ENCODE measurements at regions not wholly inside any gene's neighbourhood (a gene's known extent, or its start where the extent isn't known, plus 50 kb on each side); places are given as distances from the start of the nearest gene placed in this dataset.

DNA sequence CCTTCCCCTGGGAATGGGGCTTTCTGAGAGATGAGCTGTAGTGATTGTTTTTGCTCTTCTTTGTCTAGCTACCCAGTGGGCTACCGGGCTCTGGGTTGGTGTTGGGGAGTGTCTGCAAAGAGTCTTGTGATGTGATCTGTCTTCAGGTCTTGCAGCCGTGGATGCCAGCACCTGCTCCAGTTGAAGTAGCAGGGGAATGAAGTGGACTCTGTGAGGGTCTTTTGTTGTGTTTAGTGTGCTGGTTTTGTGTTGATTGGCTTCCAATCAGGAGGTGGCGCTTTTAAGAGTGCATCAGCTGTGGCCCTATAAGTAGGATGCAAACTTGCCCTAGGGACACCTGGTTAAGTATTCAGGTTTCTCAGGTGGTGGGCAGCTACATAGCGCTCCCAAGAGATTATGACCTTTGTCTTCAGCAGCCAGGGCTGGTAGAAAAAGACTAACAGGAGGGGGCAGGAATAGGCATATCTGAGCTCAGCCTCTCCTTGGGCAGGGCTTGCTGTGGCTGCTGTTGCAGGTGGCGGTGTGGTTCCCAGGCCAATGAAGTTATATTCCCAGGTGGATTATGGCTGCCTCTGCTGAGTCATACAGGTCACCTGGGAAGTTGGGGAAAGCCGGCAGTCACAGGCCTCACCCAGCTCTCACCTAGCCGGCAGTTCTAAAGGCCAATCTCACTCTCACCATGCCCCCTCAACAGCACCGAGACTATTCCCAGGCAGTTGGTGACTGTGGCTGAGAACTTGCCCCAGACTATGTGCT, 315.7 kb upstream of the C11orf87 start:
- peak overlapping the region; percentile 78; the same call in 1 of the 2 replicates for H3K27ac ChIP-seq (ENCODE audit: low read depth, low read length)
- peak in 1 of 2 experiments; percentile 56 for DNase-seq (ENCODE audit: low read depth in 1 of 2, low spot score in 2 of 2)
- H4K91ac ChIP-seq (replicated peaks; ENCODE audit: insufficient read length, low read length), result peak overlapping the region; percentile 80
- TF ChIP-seq SUZ12 (IDR thresholded peaks at IDR 0.05; ENCODE audit: low read length), result no peak
- peak; percentile 25 to 33; a peak in 1 of 4 replicates for TF ChIP-seq HDAC2 (IDR thresholded peaks at IDR 0.05; ENCODE audit: borderline replicate concordance in 1 of 2, low read depth in 2 of 2, low read length in 2 of 2)
- no peak for TF ChIP-seq SP1 (IDR thresholded peaks at IDR 0.05; ENCODE audit: low read depth, low read length)
- TF ChIP-seq CBX5 (IDR thresholded peaks at IDR 0.05; ENCODE audit: low read depth, low read length), result no peak
- no peak for TF ChIP-seq CEBPB (IDR thresholded peaks at IDR 0.05; ENCODE audit: low read depth, low read length)
- TF ChIP-seq USF2 (IDR thresholded peaks at IDR 0.05; ENCODE audit: low read length), result no peak
- peak in 1 of 2 experiments; percentile 55; a peak in 1 of 3 replicates for TF ChIP-seq POLR2A (IDR thresholded peaks at IDR 0.05; ENCODE audit: control extremely low read depth in 1 of 2, low read depth in 2 of 2, low read length in 2 of 2)
- peak; percentile 52; the same call in 1 of the 2 replicates for TF ChIP-seq MAFK (IDR thresholded peaks at IDR 0.05; ENCODE audit: low read depth, low read length)
- TF ChIP-seq EP300 (IDR thresholded peaks at IDR 0.05; ENCODE audit: borderline replicate concordance in 1 of 2, low read depth in 2 of 2, low read length in 2 of 2), result peak in 1 of 2 experiments; percentile 8; a peak in 1 of 3 replicates
- TF ChIP-seq YY1 (IDR thresholded peaks at IDR 0.05; ENCODE audit: low read depth, low read length), result 0 out of 2 replicates have a peak, but pooled peaks have one; percentile 43

More for the DNA sequence above, 315.7 kb upstream of the C11orf87 start:
- H2AK5ac ChIP-seq (ENCODE audit: low read depth, low read length), result 0 out of 2 replicates have a peak overlapping the region, but pooled peaks have one; percentile 3
- CTCF ChIA-PET (ENCODE audit: partially characterized antibody), result interaction anchor here (0.6 to 1.7 kb wide), 6 partner anchors 10 to 428 kb away, joined by 3 to 8 read pairs (median 4); no protein-coding TSS in a partner anchor
- H3K14ac ChIP-seq (ENCODE audit: insufficient read length), result no peak overlapping the region
- peak; percentile 93 for FAIRE-seq
- H2BK20ac ChIP-seq (ENCODE audit: low read length), result peak overlapping the region; percentile 100
- peak overlapping the region in 1 of 4 experiments; percentile 43; a peak in 2 of 7 replicates for H3K9ac ChIP-seq (replicated peaks in 1 of 4; ENCODE audit: extremely low read depth in 1 of 4, low read depth in 3 of 4, low read length in 3 of 4)
- H3K56ac ChIP-seq (replicated peaks; ENCODE audit: insufficient read length, low read depth, low read length), result no peak overlapping the region
- no peaks in the 10 kb centered on the region for H3K79me2 ChIP-seq (ENCODE audit: control insufficient read depth in 1 of 2, insufficient read depth in 2 of 2, low read length in 2 of 2)
- H3K4me3 ChIP-seq (ENCODE audit: extremely low read depth in 1 of 4, insufficient read depth in 2 of 4, low read depth in 3 of 4, low read length in 4 of 4), result no peak overlapping the region
- no peak overlapping the region for H4K8ac ChIP-seq (ENCODE audit: extremely low read depth, insufficient read depth, low read length)
- WGBS, 2 experiments (ENCODE audit: extremely low coverage in 1 of 2, insufficient coverage in 1 of 2, insufficient read length in 1 of 2, insufficient replicate concordance in 2 of 2, low coverage in 1 of 2, low lambda C conversion rate in 2 of 2, missing lambda C conversion rate in 1 of 2), result 59% methylated on average over 8 of the region's 8 CpGs; no CpG with 5 or more reads in 1 of the 2 experiments
- H2BK15ac ChIP-seq (ENCODE audit: low read length), result peak overlapping the region; percentile 88; the same call in 1 of the 2 replicates
- 0 out of 4 replicates have a peak overlapping the region, but pooled peaks of 1 of the 2 experiments have one; percentile 23 for H3K4me2 ChIP-seq (ENCODE audit: insufficient read depth in 1 of 2, low read depth in 2 of 2, low read length in 2 of 2)
- peak overlapping the region; percentile 87; the same call in 1 of the 2 replicates for H2BK12ac ChIP-seq (ENCODE audit: low read depth, low read length)
- peak overlapping the region; percentile 71 for H3K18ac ChIP-seq (ENCODE audit: extremely low read depth, low read length)
- H3K9me3 ChIP-seq (ENCODE audit: insufficient read depth in 2 of 2, low read depth in 1 of 2, low read length in 1 of 2), result no peaks in the 10 kb centered on the region
- H4K5ac ChIP-seq (ENCODE audit: insufficient read length, low read depth, low read length), result peak overlapping the region; percentile 36
- H3K23me2 ChIP-seq (ENCODE audit: low read depth, low read length), result no peaks in the 10 kb centered on the region
- no peak overlapping the region for H3K23ac ChIP-seq (ENCODE audit: insufficient read length)
- H2BK120ac ChIP-seq (replicated peaks; ENCODE audit: low read depth, low read length), result peak overlapping the region; percentile 100
- POLR2A ChIA-PET (ENCODE audit: partially characterized antibody), result interaction anchor here (1.7 kb wide), 1 partner anchor 15 kb away, joined by 4 read pairs; no protein-coding TSS in a partner anchor
- H3K4me1 ChIP-seq (replicated peaks in 1 of 4; ENCODE audit: control insufficient read depth in 3 of 4, insufficient read depth in 4 of 4, low read length in 3 of 4), result peaks cover 0 to 8% (median 4%) of the 10 kb centered on the region in 4 experiments; a peak in 4 of 7 replicates
- H3K36me3 ChIP-seq (ENCODE audit: control insufficient read depth in 2 of 4, insufficient read depth in 4 of 4, low read length in 3 of 4), result no peaks in the 10 kb centered on the region
- H3K79me1 ChIP-seq (ENCODE audit: low read depth, low read length), result no peaks in the 10 kb centered on the region
- peak overlapping the region; percentile 91 for H3K4ac ChIP-seq (replicated peaks; ENCODE audit: insufficient read length, low read depth, low read length)
- peak overlapping the region; percentile 92; the same call in 1 of the 2 replicates for H2BK5ac ChIP-seq (ENCODE audit: low read depth, low read length)
- H4K20me1 ChIP-seq (replicated peaks in 1 of 2; ENCODE audit: control insufficient read depth in 1 of 2, insufficient read depth in 2 of 2, low read length in 2 of 2), result no peaks in the 10 kb centered on the region
- no peaks in the 10 kb centered on the region for H3K27me3 ChIP-seq (replicated peaks in 1 of 4; ENCODE audit: control insufficient read depth in 3 of 4, extremely low read depth in 1 of 4, insufficient read depth in 3 of 4, low read length in 3 of 4)
- H2AFZ ChIP-seq (ENCODE audit: low read length), result peak overlapping the region; percentile 77; the same call in 1 of the 2 replicates
